ENCODE measurements at regions not wholly inside any gene's neighbourhood (a gene's known extent, or its start where the extent isn't known, plus 50 kb on each side); places are given as distances from the start of the nearest gene placed in this dataset.

DNA sequence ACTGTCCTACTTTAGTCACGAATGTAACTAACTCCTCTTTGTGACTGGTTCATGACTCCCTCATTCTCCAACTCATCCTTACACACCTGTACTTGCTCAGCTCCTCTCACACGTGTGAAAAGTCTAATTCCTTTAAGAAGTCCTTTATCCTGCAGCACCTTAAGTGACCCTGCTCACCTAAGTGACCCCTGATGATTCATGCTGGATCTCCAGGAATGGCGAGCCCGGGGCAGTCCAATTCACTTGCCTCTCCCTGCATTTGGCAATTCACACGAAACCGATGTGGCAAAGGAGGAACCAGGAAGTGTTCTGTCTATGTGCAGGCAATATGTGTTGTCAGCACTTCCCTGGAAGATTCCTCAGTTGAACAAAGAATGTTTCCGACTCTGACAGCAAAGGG, 189.8 kb upstream of the NABP1 start:
- no peak for TF ChIP-seq POLR2AphosphoS5 (IDR thresholded peaks at IDR 0.05; ENCODE audit: low read depth, low read length)
- TF ChIP-seq TAF1 (IDR thresholded peaks at IDR 0.05; ENCODE audit: borderline replicate concordance, insufficient read depth, low read length): no peak
- TF ChIP-seq FOXP2 (optimal IDR thresholded peaks at IDR 0.05; ENCODE audit: borderline replicate concordance, extremely low read depth, extremely low read length, insufficient read depth): no peak
- TF ChIP-seq, protein P1, sequence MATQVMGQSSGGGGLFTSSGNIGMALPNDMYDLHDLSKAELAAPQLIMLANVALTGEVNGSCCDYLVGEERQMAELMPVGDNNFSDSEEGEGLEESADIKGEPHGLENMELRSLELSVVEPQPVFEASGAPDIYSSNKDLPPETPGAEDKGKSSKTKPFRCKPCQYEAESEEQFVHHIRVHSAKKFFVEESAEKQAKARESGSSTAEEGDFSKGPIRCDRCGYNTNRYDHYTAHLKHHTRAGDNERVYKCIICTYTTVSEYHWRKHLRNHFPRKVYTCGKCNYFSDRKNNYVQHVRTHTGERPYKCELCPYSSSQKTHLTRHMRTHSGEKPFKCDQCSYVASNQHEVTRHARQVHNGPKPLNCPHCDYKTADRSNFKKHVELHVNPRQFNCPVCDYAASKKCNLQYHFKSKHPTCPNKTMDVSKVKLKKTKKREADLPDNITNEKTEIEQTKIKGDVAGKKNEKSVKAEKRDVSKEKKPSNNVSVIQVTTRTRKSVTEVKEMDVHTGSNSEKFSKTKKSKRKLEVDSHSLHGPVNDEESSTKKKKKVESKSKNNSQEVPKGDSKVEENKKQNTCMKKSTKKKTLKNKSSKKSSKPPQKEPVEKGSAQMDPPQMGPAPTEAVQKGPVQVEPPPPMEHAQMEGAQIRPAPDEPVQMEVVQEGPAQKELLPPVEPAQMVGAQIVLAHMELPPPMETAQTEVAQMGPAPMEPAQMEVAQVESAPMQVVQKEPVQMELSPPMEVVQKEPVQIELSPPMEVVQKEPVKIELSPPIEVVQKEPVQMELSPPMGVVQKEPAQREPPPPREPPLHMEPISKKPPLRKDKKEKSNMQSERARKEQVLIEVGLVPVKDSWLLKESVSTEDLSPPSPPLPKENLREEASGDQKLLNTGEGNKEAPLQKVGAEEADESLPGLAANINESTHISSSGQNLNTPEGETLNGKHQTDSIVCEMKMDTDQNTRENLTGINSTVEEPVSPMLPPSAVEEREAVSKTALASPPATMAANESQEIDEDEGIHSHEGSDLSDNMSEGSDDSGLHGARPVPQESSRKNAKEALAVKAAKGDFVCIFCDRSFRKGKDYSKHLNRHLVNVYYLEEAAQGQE (IDR thresholded peaks at IDR 0.05; ENCODE audit: insufficient read depth in 1 of 2, low read depth in 2 of 2, low read length in 2 of 2): no peak

Data from PFSK-1 (cell line).